ENCODE measurements at regions not wholly inside any gene's neighbourhood (a gene's known extent, or its start where the extent isn't known, plus 50 kb on each side); places are given as distances from the start of the nearest gene placed in this dataset.

DNA sequence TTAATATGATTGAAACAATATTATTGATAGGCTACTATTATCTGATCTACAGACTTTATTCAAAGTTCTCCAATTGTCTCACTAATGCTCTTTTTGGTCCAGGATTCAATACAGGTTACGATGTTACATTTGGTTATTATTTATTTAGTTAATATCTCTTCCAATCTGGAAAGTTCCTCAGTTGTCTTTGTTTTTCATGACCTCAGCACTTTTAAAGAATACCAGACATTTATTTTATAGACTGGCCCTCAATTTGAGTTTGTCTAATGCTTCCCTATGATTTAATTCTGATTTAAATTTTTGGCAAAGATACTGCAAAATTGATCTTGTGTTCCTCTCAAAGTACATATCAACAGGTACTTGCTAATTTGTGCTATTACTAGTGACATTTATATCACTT lies 937.4 kb downstream of the KCNMA1 start:
- H3K27me3 ChIP-seq (ENCODE audit: control insufficient read depth in 4 of 4, insufficient read depth in 4 of 4, low read length in 3 of 4) = peaks cover 0 to 3% (median 0%) of the 10 kb centered on the region in 4 donors
- H3K9ac ChIP-seq (ENCODE audit: low read depth in 1 of 2, low read length in 2 of 2) = no peak overlapping the region
- DNase-seq (ENCODE audit: low spot score) = no peak
- H3K4me3 ChIP-seq (ENCODE audit: low read depth in 1 of 3, low read length in 3 of 3) = no peak overlapping the region
- H3K4me1 ChIP-seq (ENCODE audit: control insufficient read depth in 4 of 4, insufficient read depth in 4 of 4, low read length in 3 of 4) = no peaks in the 10 kb centered on the region
- TF ChIP-seq TAF1 (conservative IDR thresholded peaks at IDR 0.05) = no peak
- no peak for TF ChIP-seq HNF4G (IDR thresholded peaks at IDR 0.05)
- TF ChIP-seq JUND (IDR thresholded peaks at IDR 0.05) = no peak
- TF ChIP-seq HNF4A (conservative IDR thresholded peaks at IDR 0.05) = no peak
- TF ChIP-seq REST (IDR thresholded peaks at IDR 0.05) = no peak
- no peak for TF ChIP-seq GABPA (IDR thresholded peaks at IDR 0.05 in 1 of 2, conservative IDR thresholded peaks at IDR 0.05 in 1 of 2)
- no peak overlapping the region for H3K27ac ChIP-seq (ENCODE audit: low read depth in 1 of 2, low read length in 2 of 2)
- H3K9me3 ChIP-seq (ENCODE audit: control insufficient read depth in 4 of 4, low read length in 3 of 4) = no peaks in the 10 kb centered on the region
- 95% methylated on average over 1 of the region's 1 CpG for WGBS
- no peaks in the 10 kb centered on the region for H3K36me3 ChIP-seq (ENCODE audit: control insufficient read depth in 4 of 4, insufficient read depth in 3 of 4, low read depth in 1 of 4, low read length in 3 of 4)

GRCh38 chr10:76697923-76698322 lies 939.7 kb downstream of the KCNMA1 start:
- H3K27me3 ChIP-seq (ENCODE audit: control insufficient read depth in 4 of 4, insufficient read depth in 4 of 4, low read length in 3 of 4) = no peaks in the 10 kb centered on the region
- no peaks in the 10 kb centered on the region for H3K36me3 ChIP-seq (ENCODE audit: control insufficient read depth in 4 of 4, insufficient read depth in 3 of 4, low read depth in 1 of 4, low read length in 3 of 4)
- TF ChIP-seq RAD21 (IDR thresholded peaks at IDR 0.05) = no peak
- TF ChIP-seq, protein P1, sequence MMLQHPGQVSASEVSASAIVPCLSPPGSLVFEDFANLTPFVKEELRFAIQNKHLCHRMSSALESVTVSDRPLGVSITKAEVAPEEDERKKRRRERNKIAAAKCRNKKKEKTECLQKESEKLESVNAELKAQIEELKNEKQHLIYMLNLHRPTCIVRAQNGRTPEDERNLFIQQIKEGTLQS (IDR thresholded peaks at IDR 0.05) = no peak
- no peak for TF ChIP-seq NR2F2 (IDR thresholded peaks at IDR 0.05)
- no peak for TF ChIP-seq HNF4A (conservative IDR thresholded peaks at IDR 0.05)
- H3K4me3 ChIP-seq (ENCODE audit: low read depth in 1 of 3, low read length in 3 of 3) = no peak overlapping the region
- no peaks in the 10 kb centered on the region for H3K9me3 ChIP-seq (ENCODE audit: control insufficient read depth in 4 of 4, low read length in 3 of 4)
- no peak overlapping the region for H3K9ac ChIP-seq (ENCODE audit: low read depth in 1 of 2, low read length in 2 of 2)
- H3K4me1 ChIP-seq (ENCODE audit: control insufficient read depth in 4 of 4, insufficient read depth in 4 of 4, low read length in 3 of 4) = no peaks in the 10 kb centered on the region
- no peak overlapping the region for H3K27ac ChIP-seq (ENCODE audit: low read depth in 1 of 2, low read length in 2 of 2)
- no peak for DNase-seq (ENCODE audit: low spot score)

GRCh38 chr10:76695069-76695468 lies 942.5 kb downstream of the KCNMA1 start:
- Histone ChIP-seq H3K9me3 (ENCODE audit: control insufficient read depth in 4 of 4, low read length in 3 of 4) (peaks cover 0 to 2% (median 0%) of the 10 kb centered on the region in 4 donors), H3K4me3 (ENCODE audit: low read depth in 1 of 3, low read length in 3 of 3) (no peak overlapping the region)

More at GRCh38 chr10:76695069-76695468, 942.5 kb downstream of the KCNMA1 start:
- DNase-seq (ENCODE audit: low spot score) = no peak
- Histone ChIP-seq H3K9ac (ENCODE audit: low read depth in 1 of 2, low read length in 2 of 2) (no peak overlapping the region), H3K4me1 (ENCODE audit: control insufficient read depth in 4 of 4, insufficient read depth in 4 of 4, low read length in 3 of 4) (no peaks in the 10 kb centered on the region), H3K36me3 (ENCODE audit: control insufficient read depth in 4 of 4, insufficient read depth in 3 of 4, low read depth in 1 of 4, low read length in 3 of 4) (no peaks in the 10 kb centered on the region), H3K27me3 (ENCODE audit: control insufficient read depth in 4 of 4, insufficient read depth in 4 of 4, low read length in 3 of 4) (no peaks in the 10 kb centered on the region), H3K27ac (ENCODE audit: low read depth in 1 of 2, low read length in 2 of 2) (no peak overlapping the region)
- TF ChIP-seq TAF1 (conservative IDR thresholded peaks at IDR 0.05) (no peak), GABPA (IDR thresholded peaks at IDR 0.05 in 1 of 2, conservative IDR thresholded peaks at IDR 0.05 in 1 of 2) (no peak), EGR1 (IDR thresholded peaks at IDR 0.05; ENCODE audit: low read depth in 2 of 2) (no peak), REST (IDR thresholded peaks at IDR 0.05) (no peak), NR2F2 (IDR thresholded peaks at IDR 0.05) (no peak), FOXA1 (IDR thresholded peaks at IDR 0.05) (no peak), RAD21 (IDR thresholded peaks at IDR 0.05) (no peak)
- TF ChIP-seq, protein P2, sequence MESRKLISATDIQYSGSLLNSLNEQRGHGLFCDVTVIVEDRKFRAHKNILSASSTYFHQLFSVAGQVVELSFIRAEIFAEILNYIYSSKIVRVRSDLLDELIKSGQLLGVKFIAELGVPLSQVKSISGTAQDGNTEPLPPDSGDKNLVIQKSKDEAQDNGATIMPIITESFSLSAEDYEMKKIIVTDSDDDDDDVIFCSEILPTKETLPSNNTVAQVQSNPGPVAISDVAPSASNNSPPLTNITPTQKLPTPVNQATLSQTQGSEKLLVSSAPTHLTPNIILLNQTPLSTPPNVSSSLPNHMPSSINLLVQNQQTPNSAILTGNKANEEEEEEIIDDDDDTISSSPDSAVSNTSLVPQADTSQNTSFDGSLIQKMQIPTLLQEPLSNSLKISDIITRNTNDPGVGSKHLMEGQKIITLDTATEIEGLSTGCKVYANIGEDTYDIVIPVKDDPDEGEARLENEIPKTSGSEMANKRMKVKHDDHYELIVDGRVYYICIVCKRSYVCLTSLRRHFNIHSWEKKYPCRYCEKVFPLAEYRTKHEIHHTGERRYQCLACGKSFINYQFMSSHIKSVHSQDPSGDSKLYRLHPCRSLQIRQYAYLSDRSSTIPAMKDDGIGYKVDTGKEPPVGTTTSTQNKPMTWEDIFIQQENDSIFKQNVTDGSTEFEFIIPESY (IDR thresholded peaks at IDR 0.05) = no peak
